ENCODE measurements at regions not wholly inside any gene's neighbourhood (a gene's known extent, or its start where the extent isn't known, plus 50 kb on each side); places are given as distances from the start of the nearest gene placed in this dataset.

GRCh38 chr22:23500508-23501260, 79.4 kb downstream of the IGLL1 start:
- TF ChIP-seq, protein P1, sequence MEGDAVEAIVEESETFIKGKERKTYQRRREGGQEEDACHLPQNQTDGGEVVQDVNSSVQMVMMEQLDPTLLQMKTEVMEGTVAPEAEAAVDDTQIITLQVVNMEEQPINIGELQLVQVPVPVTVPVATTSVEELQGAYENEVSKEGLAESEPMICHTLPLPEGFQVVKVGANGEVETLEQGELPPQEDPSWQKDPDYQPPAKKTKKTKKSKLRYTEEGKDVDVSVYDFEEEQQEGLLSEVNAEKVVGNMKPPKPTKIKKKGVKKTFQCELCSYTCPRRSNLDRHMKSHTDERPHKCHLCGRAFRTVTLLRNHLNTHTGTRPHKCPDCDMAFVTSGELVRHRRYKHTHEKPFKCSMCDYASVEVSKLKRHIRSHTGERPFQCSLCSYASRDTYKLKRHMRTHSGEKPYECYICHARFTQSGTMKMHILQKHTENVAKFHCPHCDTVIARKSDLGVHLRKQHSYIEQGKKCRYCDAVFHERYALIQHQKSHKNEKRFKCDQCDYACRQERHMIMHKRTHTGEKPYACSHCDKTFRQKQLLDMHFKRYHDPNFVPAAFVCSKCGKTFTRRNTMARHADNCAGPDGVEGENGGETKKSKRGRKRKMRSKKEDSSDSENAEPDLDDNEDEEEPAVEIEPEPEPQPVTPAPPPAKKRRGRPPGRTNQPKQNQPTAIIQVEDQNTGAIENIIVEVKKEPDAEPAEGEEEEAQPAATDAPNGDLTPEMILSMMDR (conservative IDR thresholded peaks at IDR 0.05; ENCODE audit: low read length) = no peak
- no peak for TF ChIP-seq EZH2phosphoT487 (IDR thresholded peaks at IDR 0.05; ENCODE audit: borderline replicate concordance, low read depth, low read length)

Data from OCI-LY7 (cell line).